ENCODE measurements at regions not wholly inside any gene's neighbourhood (a gene's known extent, or its start where the extent isn't known, plus 50 kb on each side); places are given as distances from the start of the nearest gene placed in this dataset.

- no peak overlapping the region for H3K27ac Mint-ChIP-seq
Measured at GRCh38 chr2:71894261-71894660, 253.4 kb downstream of the CYP26B1 start.

GRCh38 chr2:71893646-71894045, 254.0 kb downstream of the CYP26B1 start:
- H3K27ac Mint-ChIP-seq: no peak overlapping the region
- TF ChIP-seq STAT1 (IDR thresholded peaks at IDR 0.05; ENCODE audit: unreplicated experiment) (no peak), EZH2phosphoT487 (IDR thresholded peaks at IDR 0.05; ENCODE audit: unreplicated experiment) (no peak), ZNF114 (CRISPR knock-in tag; IDR thresholded peaks at IDR 0.05) (no peak), ETS1 (IDR thresholded peaks at IDR 0.05) (no peak), REST (IDR thresholded peaks at IDR 0.05; ENCODE audit: unreplicated experiment) (no peak), NANOG (IDR thresholded peaks at IDR 0.05; ENCODE audit: borderline replicate concordance) (no peak)
- Histone ChIP-seq H3K79me2 (replicated peaks; ENCODE audit: insufficient read depth) (no peaks in the 10 kb centered on the region), H3K4me3 (no peak overlapping the region), H3K36me3 (ENCODE audit: insufficient read depth) (no peaks in the 10 kb centered on the region), H3K27ac (ENCODE audit: low read depth) (no peak overlapping the region), H3K4me2 (no peak overlapping the region), H3K27me3 (ENCODE audit: insufficient read depth) (no peaks in the 10 kb centered on the region), H2AFZ (no peak overlapping the region), H3K4me1 (ENCODE audit: insufficient read depth) (no peaks in the 10 kb centered on the region), H3K9me2 (ENCODE audit: insufficient read depth) (no peaks in the 10 kb centered on the region), H3F3A (replicated peaks; ENCODE audit: low read depth) (no peaks in the 10 kb centered on the region), H4K20me1 (replicated peaks; ENCODE audit: insufficient read depth) (no peaks in the 10 kb centered on the region)
- peaks cover 4% of the 10 kb centered on the region for H3K27me3 Mint-ChIP-seq (ENCODE audit: insufficient read depth, low read depth, poor library complexity)
- no peaks in the 10 kb centered on the region; the same call in 2 of the 3 replicates for H3K4me1 Mint-ChIP-seq
- DNase-seq (ENCODE audit: low spot score) (no peak), ATAC-seq (no peak)
- no peak overlapping the region for H3K4me3 Mint-ChIP-seq
- no peaks in the 10 kb centered on the region; the same call in 2 of the 3 replicates for H3K9me3 Mint-ChIP-seq
- no peaks in the 10 kb centered on the region for H3K36me3 Mint-ChIP-seq (ENCODE audit: low read depth)

More at GRCh38 chr2:71894261-71894660, 253.4 kb downstream of the CYP26B1 start:
- H3K4me1 Mint-ChIP-seq: no peaks in the 10 kb centered on the region; the same call in 2 of the 3 replicates
- Histone ChIP-seq H3K79me2 (replicated peaks; ENCODE audit: insufficient read depth) (no peaks in the 10 kb centered on the region), H3K27ac (ENCODE audit: low read depth) (no peak overlapping the region), H3K4me3 (no peak overlapping the region), H2AFZ (no peak overlapping the region), H3K4me1 (ENCODE audit: insufficient read depth) (no peaks in the 10 kb centered on the region), H3K4me2 (no peak overlapping the region), H3K27me3 (ENCODE audit: insufficient read depth) (no peaks in the 10 kb centered on the region), H3F3A (replicated peaks; ENCODE audit: low read depth) (no peaks in the 10 kb centered on the region), H3K36me3 (ENCODE audit: insufficient read depth) (no peaks in the 10 kb centered on the region), H4K20me1 (replicated peaks; ENCODE audit: insufficient read depth) (no peaks in the 10 kb centered on the region), H3K9me2 (ENCODE audit: insufficient read depth) (no peaks in the 10 kb centered on the region)
- peak; percentile 45 for DNase-seq (ENCODE audit: low spot score)
- peak; percentile 65 for ATAC-seq
- no peaks in the 10 kb centered on the region; the same call in 2 of the 3 replicates for H3K9me3 Mint-ChIP-seq
- H3K36me3 Mint-ChIP-seq (ENCODE audit: low read depth): no peaks in the 10 kb centered on the region
- TF ChIP-seq CTCF (conservative IDR thresholded peaks at IDR 0.05; ENCODE audit: low read depth in 2 of 2): peak; percentile 21 to 54; a peak in 3 of 4 replicates
- no peak for TF ChIP-seq POLR2AphosphoS5 (IDR thresholded peaks at IDR 0.05; ENCODE audit: low read depth)
- no peak for TF ChIP-seq EZH2phosphoT487 (IDR thresholded peaks at IDR 0.05; ENCODE audit: unreplicated experiment)
- TF ChIP-seq CREB1 (CRISPR knock-in tag; IDR thresholded peaks at IDR 0.05; ENCODE audit: low read depth): no peak
- no peak for TF ChIP-seq EZH2 (IDR thresholded peaks at IDR 0.05; ENCODE audit: low read depth, unreplicated experiment)
- H3K4me3 Mint-ChIP-seq: no peak overlapping the region
- H3K27me3 Mint-ChIP-seq (ENCODE audit: insufficient read depth, low read depth, poor library complexity): peaks cover 4% of the 10 kb centered on the region
